Trophoblast cell (in vitro differentiated cells and primary cell): ENCODE measurements at regions not wholly inside any gene's neighbourhood (a gene's known extent, or its start where the extent isn't known, plus 50 kb on each side); places are given as distances from the start of the nearest gene placed in this dataset.

Experiments used
- DNase-seq, 2 donors: peaks; one replicate each; pipeline ENCODE4 v3.0.0-alpha.2; 2016
- H2AFZ ChIP-seq: 2 replicates; pipeline ENCODE4 v1.6.1; 2013; ENCODE audit warnings: low read length, moderate library complexity, mild to moderate bottlenecking; ENCODE audit not compliant: insufficient read depth, poor library complexity
- H2AK5ac ChIP-seq: 2 replicates; pipeline ENCODE4 v1.6.1; 2013; ENCODE audit warnings: mild to moderate bottlenecking, low read length
- H2BK120ac ChIP-seq: 2 replicates; pipeline ENCODE4 v1.6.1; 2013; ENCODE audit warnings: low read length, mild to moderate bottlenecking, moderate library complexity; ENCODE audit not compliant: insufficient read depth, poor library complexity
- H2BK12ac ChIP-seq: 2 replicates; pipeline ENCODE4 v1.6.1; 2013; ENCODE audit warnings: mild to moderate bottlenecking, low read length, moderate library complexity
- H2BK5ac ChIP-seq: 2 replicates; pipeline ENCODE4 v1.6.1; 2013; ENCODE audit warnings: low read length, low read depth, moderate library complexity, mild to moderate bottlenecking; ENCODE audit not compliant: poor library complexity
- H3K14ac ChIP-seq: 2 replicates; pipeline ENCODE4 v1.6.1; 2013; ENCODE audit warnings: mild to moderate bottlenecking, low read length
- H3K18ac ChIP-seq: 2 replicates; pipeline ENCODE4 v1.6.1; 2013; ENCODE audit warnings: mild to moderate bottlenecking, low read length
- H3K23ac ChIP-seq: 2 replicates; pipeline ENCODE4 v1.6.1; 2013; ENCODE audit warnings: low read length
- H3K27ac ChIP-seq: 2 replicates; pipeline ENCODE4 v1.5.1; 2013; ENCODE audit warnings: low read depth, mild to moderate bottlenecking, inconsistent platforms, low read length, moderate library complexity
- H3K27me3 ChIP-seq: 2 replicates; pipeline ENCODE4 v1.6.1; 2013; ENCODE audit warnings: inconsistent platforms, mild to moderate bottlenecking, low read length, moderate library complexity; ENCODE audit not compliant: insufficient read depth
- H3K36me3 ChIP-seq, 2 experiments: 1 replicate in 1 of 2; 2 replicates in 1 of 2; pipeline ENCODE4 v1.6.1; 2013; ENCODE audit warnings: low read length in 2 of 2, mild to moderate bottlenecking in 2 of 2, moderate library complexity in 1 of 2; ENCODE audit not compliant: insufficient read depth in 2 of 2, control insufficient read depth in 1 of 2
- H3K4ac ChIP-seq: 2 replicates; pipeline ENCODE4 v1.6.1; 2013; ENCODE audit warnings: low read depth, mild to moderate bottlenecking, low read length, moderate library complexity
- H3K4me1 ChIP-seq, 2 experiments: 1 replicate in 1 of 2; 2 replicates in 1 of 2; pipeline ENCODE4 v1.6.1; 2013; ENCODE audit warnings: low read length in 2 of 2, mild to moderate bottlenecking in 2 of 2, moderate library complexity in 1 of 2; ENCODE audit not compliant: insufficient read depth in 2 of 2, control insufficient read depth in 1 of 2
- H3K4me2 ChIP-seq: 2 replicates; pipeline ENCODE4 v1.6.1; 2013; ENCODE audit warnings: inconsistent platforms, mild to moderate bottlenecking, low read length, moderate library complexity
- H3K4me3 ChIP-seq: 2 replicates; pipeline ENCODE4 v1.5.1; 2013; ENCODE audit warnings: mild to moderate bottlenecking, low read depth, low read length, inconsistent platforms
- H3K79me1 ChIP-seq: one replicate; pipeline ENCODE4 v1.6.1; 2013; ENCODE audit warnings: low read length
- H3K79me2 ChIP-seq: 2 replicates; pipeline ENCODE4 v1.6.1; 2013; ENCODE audit warnings: low read length, mild to moderate bottlenecking; ENCODE audit not compliant: control insufficient read depth, insufficient read depth, poor library complexity
- H3K9ac ChIP-seq: 2 replicates; pipeline ENCODE4 v1.6.1; 2013; ENCODE audit warnings: mild to moderate bottlenecking, low read length
- H3K9me3 ChIP-seq: 2 replicates; pipeline ENCODE4 v1.6.1; 2013; ENCODE audit warnings: low read depth, mild to moderate bottlenecking, control low read depth, inconsistent platforms, low read length; ENCODE audit not compliant: insufficient read depth
- H4K12ac ChIP-seq: 2 replicates; pipeline ENCODE4 v1.6.1; 2013; ENCODE audit warnings: low read depth, mild to moderate bottlenecking, low read length, moderate library complexity
- H4K8ac ChIP-seq: 2 replicates; pipeline ENCODE4 v1.6.1; 2013; ENCODE audit warnings: low read depth, mild to moderate bottlenecking, low read length, moderate library complexity
- H4K91ac ChIP-seq: one replicate; pipeline ENCODE4 v1.6.1; 2013; ENCODE audit warnings: low read depth, mild to moderate bottlenecking, low read length, moderate library complexity
- WGBS: extraction: QIAGEN DNeasy Blood & Tissue Kit; methylation state at CpG from one replicate; pipeline ENCODE4 v1.1.7; 2013; ENCODE audit warnings: missing lambda C conversion rate; ENCODE audit not compliant: insufficient read length, insufficient coverage; ENCODE audit errors: extremely low coverage; 5-methylcytosine and 5-hydroxymethylcytosine counted together

- no peak overlapping the region for H2BK12ac ChIP-seq
- no peak overlapping the region for H3K9ac ChIP-seq
- no peaks in the 10 kb centered on the region for H3K36me3 ChIP-seq
- DNase-seq: no peak
- H3K27ac ChIP-seq: no peak overlapping the region
- H3K4ac ChIP-seq: no peak overlapping the region
- no peak overlapping the region for H2AK5ac ChIP-seq
- H3K4me1 ChIP-seq: no peaks in the 10 kb centered on the region
- H2AFZ ChIP-seq: no peak overlapping the region
- H3K79me2 ChIP-seq: no peaks in the 10 kb centered on the region
- no peaks in the 10 kb centered on the region for H3K79me1 ChIP-seq
- no peak overlapping the region for H3K23ac ChIP-seq
- no peak overlapping the region for H4K12ac ChIP-seq
- H3K14ac ChIP-seq: no peak overlapping the region
- no peak overlapping the region for H2BK120ac ChIP-seq
- no peak overlapping the region for H3K18ac ChIP-seq
- H3K4me2 ChIP-seq: no peak overlapping the region
- H4K8ac ChIP-seq: no peak overlapping the region
- H2BK5ac ChIP-seq: no peak overlapping the region
- no peaks in the 10 kb centered on the region for H3K27me3 ChIP-seq
- H3K9me3 ChIP-seq: no peaks in the 10 kb centered on the region
- H3K4me3 ChIP-seq: no peak overlapping the region
- H4K91ac ChIP-seq: no peak overlapping the region
- WGBS: no CpG with 5 or more reads among the region's 1 CpG
Observed at GRCh38 chr15:20665653-20666052, 124.1 kb upstream of the GOLGA6L6 start.

- H2BK120ac ChIP-seq: no peak overlapping the region
- H3K18ac ChIP-seq: no peak overlapping the region
- no peak overlapping the region for H3K4me2 ChIP-seq
- H3K9ac ChIP-seq: no peak overlapping the region
- H3K79me2 ChIP-seq: no peaks in the 10 kb centered on the region
- no peak for DNase-seq
- H3K27ac ChIP-seq: no peak overlapping the region
- H3K9me3 ChIP-seq: peaks cover 3% of the 10 kb centered on the region
- no peak overlapping the region for H3K14ac ChIP-seq
- no peak overlapping the region for H2AK5ac ChIP-seq
- H4K12ac ChIP-seq: no peak overlapping the region
- no CpG with 5 or more reads among the region's 8 CpGs for WGBS
- no peaks in the 10 kb centered on the region for H3K79me1 ChIP-seq
- no peak overlapping the region for H4K8ac ChIP-seq
- H3K4ac ChIP-seq: no peak overlapping the region
- H3K27me3 ChIP-seq: no peaks in the 10 kb centered on the region
- H3K36me3 ChIP-seq: no peaks in the 10 kb centered on the region
- H2AFZ ChIP-seq: no peak overlapping the region
- H3K23ac ChIP-seq: no peak overlapping the region
- H2BK5ac ChIP-seq: no peak overlapping the region
- no peak overlapping the region for H3K4me3 ChIP-seq
- no peak overlapping the region for H2BK12ac ChIP-seq
- H4K91ac ChIP-seq: no peak overlapping the region
- no peaks in the 10 kb centered on the region for H3K4me1 ChIP-seq
Observed at GRCh38 chr15:20659265-20659664, 117.7 kb upstream of the GOLGA6L6 start.

DNA sequence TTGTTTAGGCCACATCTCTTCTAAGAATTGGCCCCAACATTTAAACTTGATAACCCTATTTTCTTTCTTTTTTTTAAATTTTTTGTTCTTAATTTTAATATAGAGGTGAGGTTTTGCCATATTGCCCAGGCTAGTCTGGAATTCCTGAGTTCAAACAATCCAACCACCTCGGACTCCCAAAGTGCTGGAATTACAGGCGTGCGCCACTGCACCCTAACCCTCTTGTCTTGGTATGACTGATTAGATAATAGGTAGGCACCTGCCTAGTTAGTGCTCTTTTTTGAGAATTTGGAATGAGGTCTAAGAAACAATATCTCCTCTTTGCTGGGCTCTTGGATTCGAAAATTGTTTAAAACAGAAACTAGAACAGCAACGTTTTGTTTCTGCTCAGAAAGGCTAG is 116.4 kb upstream of the GOLGA6L6 start:
- Histone ChIP-seq H3K9ac (no peak overlapping the region), H2BK12ac (no peak overlapping the region), H3K79me1 (no peaks in the 10 kb centered on the region), H3K14ac (no peak overlapping the region), H2BK5ac (no peak overlapping the region), H4K8ac (no peak overlapping the region), H2BK120ac (no peak overlapping the region), H2AFZ (no peak overlapping the region), H3K79me2 (no peaks in the 10 kb centered on the region), H3K4me1 (no peaks in the 10 kb centered on the region), H3K27me3 (no peaks in the 10 kb centered on the region), H3K23ac (no peak overlapping the region), H3K4me2 (no peak overlapping the region), H3K27ac (no peak overlapping the region), H3K4me3 (no peak overlapping the region), H4K12ac (no peak overlapping the region), H3K18ac (no peak overlapping the region), H2AK5ac (no peak overlapping the region), H3K9me3 (peaks cover 3% of the 10 kb centered on the region), H4K91ac (no peak overlapping the region), H3K36me3 (no peaks in the 10 kb centered on the region), H3K4ac (no peak overlapping the region)
- no CpG with 5 or more reads among the region's 5 CpGs for WGBS
- DNase-seq: no peak

- Histone ChIP-seq H4K8ac (no peak overlapping the region), H3K14ac (no peak overlapping the region), H3K4me2 (no peak overlapping the region), H3K27me3 (no peaks in the 10 kb centered on the region), H3K4ac (no peak overlapping the region), H3K4me3 (no peak overlapping the region), H3K36me3 (no peaks in the 10 kb centered on the region), H3K18ac (no peak overlapping the region), H3K79me1 (no peaks in the 10 kb centered on the region), H2BK5ac (no peak overlapping the region), H2BK12ac (no peak overlapping the region), H3K27ac (no peak overlapping the region), H4K91ac (no peak overlapping the region), H2AFZ (no peak overlapping the region), H3K23ac (no peak overlapping the region), H3K79me2 (no peaks in the 10 kb centered on the region), H2BK120ac (no peak overlapping the region), H3K4me1 (no peaks in the 10 kb centered on the region), H2AK5ac (no peak overlapping the region), H3K9me3 (peaks cover 3% of the 10 kb centered on the region), H3K9ac (no peak overlapping the region), H4K12ac (no peak overlapping the region)
- DNase-seq: no peak
- no CpG with 5 or more reads among the region's 1 CpG for WGBS
Observed at GRCh38 chr15:20657084-20657483, 115.5 kb upstream of the GOLGA6L6 start.
